ENCODE measurements at regions not wholly inside any gene's neighbourhood (a gene's known extent, or its start where the extent isn't known, plus 50 kb on each side); places are given as distances from the start of the nearest gene placed in this dataset.
"Not testable (repeated sequence)": the region's sequence is repeated elsewhere in the genome, so short reads cannot be mapped to it uniquely, and the experiment has no call there.

- H3K36me3 ChIP-seq (ENCODE audit: control insufficient read depth, insufficient read depth, low read length); H3K4me1 ChIP-seq (ENCODE audit: control insufficient read depth, insufficient read depth, low read length); H3K27ac ChIP-seq (ENCODE audit: insufficient read depth, low read depth, low read length, poor library complexity, severe bottlenecking); H3K9me3 ChIP-seq (ENCODE audit: control insufficient read depth, low read length); H3K4me3 ChIP-seq (ENCODE audit: insufficient read depth, low read depth, low read length); H3K27me3 ChIP-seq (ENCODE audit: control insufficient read depth, insufficient read depth, low read length, poor library complexity, severe bottlenecking): not testable (repeated sequence)
- WGBS, 2 experiments, result 93 to 94% methylated on average over 20 of the region's 20 CpGs
These were observed 126.0 kb upstream of the PTPRG start for GRCh38 chr3:61435361-61435760.

- WGBS, 2 experiments, result 82 to 89% methylated on average over 3 of the region's 3 CpGs
- H3K9me3 ChIP-seq (ENCODE audit: control insufficient read depth, low read length), result no peaks in the 10 kb centered on the region
- H3K4me1 ChIP-seq (ENCODE audit: control insufficient read depth, insufficient read depth, low read length), result no peaks in the 10 kb centered on the region
- no peaks in the 10 kb centered on the region for H3K36me3 ChIP-seq (ENCODE audit: control insufficient read depth, insufficient read depth, low read length)
- no peak overlapping the region for H3K27ac ChIP-seq (ENCODE audit: insufficient read depth, low read depth, low read length, poor library complexity, severe bottlenecking)
- H3K27me3 ChIP-seq (ENCODE audit: control insufficient read depth, insufficient read depth, low read length, poor library complexity, severe bottlenecking), result no peaks in the 10 kb centered on the region
- H3K4me3 ChIP-seq (ENCODE audit: insufficient read depth, low read depth, low read length), result no peak overlapping the region
These were observed 122.9 kb upstream of the PTPRG start for GRCh38 chr3:61438253-61439121.

- Histone ChIP-seq H3K4me3 (ENCODE audit: insufficient read depth, low read depth, low read length) (no peak overlapping the region), H3K4me1 (ENCODE audit: control insufficient read depth, insufficient read depth, low read length) (no peaks in the 10 kb centered on the region)
- WGBS, 2 experiments, result 79 to 80% methylated on average over 3 of the region's 3 CpGs
These were observed 122.3 kb upstream of the PTPRG start for GRCh38 chr3:61439122-61439458.

GRCh38 chr3:61442696-61443095 lies 118.7 kb upstream of the PTPRG start:
- 90 to 94% methylated on average over 3 of the region's 3 CpGs for WGBS, 2 experiments
- Histone ChIP-seq H3K27me3 (ENCODE audit: control insufficient read depth, insufficient read depth, low read length, poor library complexity, severe bottlenecking) (no peaks in the 10 kb centered on the region), H3K4me1 (ENCODE audit: control insufficient read depth, insufficient read depth, low read length) (no peaks in the 10 kb centered on the region), H3K27ac (ENCODE audit: insufficient read depth, low read depth, low read length, poor library complexity, severe bottlenecking) (no peak overlapping the region), H3K4me3 (ENCODE audit: insufficient read depth, low read depth, low read length) (no peak overlapping the region), H3K9me3 (ENCODE audit: control insufficient read depth, low read length) (no peaks in the 10 kb centered on the region), H3K36me3 (ENCODE audit: control insufficient read depth, insufficient read depth, low read length) (no peaks in the 10 kb centered on the region)

More at GRCh38 chr3:61439122-61439458, 122.3 kb upstream of the PTPRG start:
- no peaks in the 10 kb centered on the region for H3K9me3 ChIP-seq (ENCODE audit: control insufficient read depth, low read length)
- H3K36me3 ChIP-seq (ENCODE audit: control insufficient read depth, insufficient read depth, low read length), result no peaks in the 10 kb centered on the region
- no peak overlapping the region for H3K27ac ChIP-seq (ENCODE audit: insufficient read depth, low read depth, low read length, poor library complexity, severe bottlenecking)
- H3K27me3 ChIP-seq (ENCODE audit: control insufficient read depth, insufficient read depth, low read length, poor library complexity, severe bottlenecking), result no peaks in the 10 kb centered on the region

GRCh38 chr3:61443886-61444285 lies 117.5 kb upstream of the PTPRG start:
- Histone ChIP-seq H3K27ac (ENCODE audit: insufficient read depth, low read depth, low read length, poor library complexity, severe bottlenecking) (no peak overlapping the region), H3K27me3 (ENCODE audit: control insufficient read depth, insufficient read depth, low read length, poor library complexity, severe bottlenecking) (no peaks in the 10 kb centered on the region), H3K4me1 (ENCODE audit: control insufficient read depth, insufficient read depth, low read length) (no peaks in the 10 kb centered on the region), H3K9me3 (ENCODE audit: control insufficient read depth, low read length) (no peaks in the 10 kb centered on the region), H3K36me3 (ENCODE audit: control insufficient read depth, insufficient read depth, low read length) (no peaks in the 10 kb centered on the region), H3K4me3 (ENCODE audit: insufficient read depth, low read depth, low read length) (no peak overlapping the region)

- H3K9me3 ChIP-seq (ENCODE audit: control insufficient read depth, low read length), result no peaks in the 10 kb centered on the region
- H3K27ac ChIP-seq (ENCODE audit: insufficient read depth, low read depth, low read length, poor library complexity, severe bottlenecking), result no peak overlapping the region
- no peaks in the 10 kb centered on the region for H3K36me3 ChIP-seq (ENCODE audit: control insufficient read depth, insufficient read depth, low read length)
- H3K27me3 ChIP-seq (ENCODE audit: control insufficient read depth, insufficient read depth, low read length, poor library complexity, severe bottlenecking), result no peaks in the 10 kb centered on the region
- H3K4me1 ChIP-seq (ENCODE audit: control insufficient read depth, insufficient read depth, low read length), result no peaks in the 10 kb centered on the region
- H3K4me3 ChIP-seq (ENCODE audit: insufficient read depth, low read depth, low read length), result no peak overlapping the region
- WGBS, 2 experiments, result 83 to 100% methylated on average over 1 of the region's 1 CpG
These were observed 116.6 kb upstream of the PTPRG start for GRCh38 chr3:61444782-61445181.

GRCh38 chr3:61445924-61446323 lies 115.4 kb upstream of the PTPRG start:
- Histone ChIP-seq H3K9me3 (ENCODE audit: control insufficient read depth, low read length) (no peaks in the 10 kb centered on the region), H3K27me3 (ENCODE audit: control insufficient read depth, insufficient read depth, low read length, poor library complexity, severe bottlenecking) (no peaks in the 10 kb centered on the region), H3K4me1 (ENCODE audit: control insufficient read depth, insufficient read depth, low read length) (no peaks in the 10 kb centered on the region), H3K4me3 (ENCODE audit: insufficient read depth, low read depth, low read length) (no peak overlapping the region), H3K36me3 (ENCODE audit: control insufficient read depth, insufficient read depth, low read length) (no peaks in the 10 kb centered on the region), H3K27ac (ENCODE audit: insufficient read depth, low read depth, low read length, poor library complexity, severe bottlenecking) (no peak overlapping the region)
- 93 to 97% methylated on average over 7 of the region's 7 CpGs for WGBS, 2 experiments

- no peaks in the 10 kb centered on the region for H3K4me1 ChIP-seq (ENCODE audit: control insufficient read depth, insufficient read depth, low read length)
- no peaks in the 10 kb centered on the region for H3K9me3 ChIP-seq (ENCODE audit: control insufficient read depth, low read length)
- H3K27me3 ChIP-seq (ENCODE audit: control insufficient read depth, insufficient read depth, low read length, poor library complexity, severe bottlenecking), result no peaks in the 10 kb centered on the region
- no peak overlapping the region for H3K4me3 ChIP-seq (ENCODE audit: insufficient read depth, low read depth, low read length)
- H3K36me3 ChIP-seq (ENCODE audit: control insufficient read depth, insufficient read depth, low read length), result no peaks in the 10 kb centered on the region
- H3K27ac ChIP-seq (ENCODE audit: insufficient read depth, low read depth, low read length, poor library complexity, severe bottlenecking), result no peak overlapping the region
These were observed 115.0 kb upstream of the PTPRG start for GRCh38 chr3:61446341-61446740.

- Histone ChIP-seq H3K4me3 (ENCODE audit: insufficient read depth, low read depth, low read length) (no peak overlapping the region), H3K27ac (ENCODE audit: insufficient read depth, low read depth, low read length, poor library complexity, severe bottlenecking) (no peak overlapping the region), H3K27me3 (ENCODE audit: control insufficient read depth, insufficient read depth, low read length, poor library complexity, severe bottlenecking) (no peaks in the 10 kb centered on the region), H3K9me3 (ENCODE audit: control insufficient read depth, low read length) (no peaks in the 10 kb centered on the region), H3K36me3 (ENCODE audit: control insufficient read depth, insufficient read depth, low read length) (no peaks in the 10 kb centered on the region), H3K4me1 (ENCODE audit: control insufficient read depth, insufficient read depth, low read length) (peaks cover 2% of the 10 kb centered on the region)
- WGBS, 2 experiments, result 94 to 100% methylated on average over 2 of the region's 2 CpGs
These were observed 113.0 kb upstream of the PTPRG start for GRCh38 chr3:61448378-61448777.

GRCh38 chr3:61449327-61450040 lies 111.9 kb upstream of the PTPRG start:
- Histone ChIP-seq H3K4me1 (ENCODE audit: control insufficient read depth, insufficient read depth, low read length) (peaks cover 12% of the 10 kb centered on the region), H3K4me3 (ENCODE audit: insufficient read depth, low read depth, low read length) (no peak overlapping the region), H3K9me3 (ENCODE audit: control insufficient read depth, low read length) (no peaks in the 10 kb centered on the region), H3K27me3 (ENCODE audit: control insufficient read depth, insufficient read depth, low read length, poor library complexity, severe bottlenecking) (no peaks in the 10 kb centered on the region), H3K36me3 (ENCODE audit: control insufficient read depth, insufficient read depth, low read length) (no peaks in the 10 kb centered on the region), H3K27ac (ENCODE audit: insufficient read depth, low read depth, low read length, poor library complexity, severe bottlenecking) (no peak overlapping the region)
- 95 to 96% methylated on average over 3 of the region's 3 CpGs for WGBS, 2 experiments
